Lung microvascular endothelial cell (primary cell): ENCODE measurements at regions not wholly inside any gene's neighbourhood (a gene's known extent, or its start where the extent isn't known, plus 50 kb on each side); places are given as distances from the start of the nearest gene placed in this dataset.

ENCODE experiments used
- DNase-seq, 2 donors: peaks; one replicate each; pipeline versions ENCODE4 v3.0.0 to v3.0.0-alpha.2; 2010; ENCODE audit warnings: low read depth in 2 of 2

DNA sequence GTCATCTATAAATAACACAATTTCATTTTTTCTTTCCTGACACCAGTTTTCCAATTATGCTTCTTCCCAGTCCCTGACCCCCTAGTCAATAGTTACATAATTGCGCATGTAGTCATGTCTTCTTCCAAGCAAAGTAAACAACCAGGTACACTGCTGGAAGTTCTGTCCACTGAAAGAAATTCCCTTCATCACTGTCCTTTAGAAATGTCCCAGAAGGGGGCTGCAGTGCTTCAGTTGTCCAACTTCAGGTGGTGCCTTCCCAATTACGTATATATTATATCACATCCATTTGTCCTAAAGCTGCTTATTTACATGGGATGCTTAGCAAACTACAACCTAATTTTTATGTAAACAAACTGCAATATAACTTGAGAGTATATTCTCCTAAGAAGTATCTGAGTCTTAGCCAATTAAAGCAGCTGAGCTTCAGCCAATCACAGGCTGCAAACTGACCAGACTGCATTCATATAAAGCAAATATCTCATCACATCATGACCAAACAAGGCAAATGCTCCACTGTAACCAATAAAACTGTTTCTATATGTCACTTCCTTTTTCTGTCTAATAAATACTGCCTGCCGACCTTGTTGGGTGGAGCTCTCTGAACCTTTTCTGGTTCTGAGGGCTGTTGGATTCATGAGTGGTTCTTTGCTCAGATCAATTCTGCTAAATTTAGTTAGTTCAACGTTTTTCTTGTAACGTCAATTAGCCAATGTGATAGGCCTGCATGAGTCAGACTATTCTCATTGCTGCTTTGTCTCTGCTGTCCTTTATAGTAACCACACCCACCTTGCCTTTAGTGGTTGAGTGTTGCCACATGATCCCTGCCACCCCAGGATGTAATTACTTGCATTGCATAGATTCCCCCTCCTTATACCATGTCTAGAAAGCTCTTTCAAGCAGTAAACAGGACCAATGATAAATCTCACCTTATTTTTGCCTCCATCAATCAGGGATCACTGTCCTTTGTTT lies 239.3 kb downstream of the ALG10B start:
- no peak for DNase-seq

DNA sequence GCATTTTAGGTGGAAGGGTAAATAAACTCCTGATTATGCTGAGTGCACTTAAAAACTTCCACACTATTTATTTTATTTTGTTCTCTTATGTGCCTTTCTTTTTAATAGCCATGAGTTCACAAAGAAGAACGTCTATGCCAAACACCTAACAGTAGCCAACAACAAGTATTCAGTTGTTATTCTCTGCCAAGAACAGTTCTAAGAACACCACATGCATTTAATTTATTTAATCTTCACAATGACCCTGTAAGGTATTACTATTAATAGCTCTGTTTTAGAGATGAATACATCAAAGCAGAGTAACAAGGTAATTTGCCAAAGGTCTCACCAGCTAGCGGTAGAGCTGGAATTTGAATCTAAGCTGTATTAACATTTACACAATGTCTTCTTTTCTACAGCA lies 240.1 kb downstream of the ALG10B start:
- DNase-seq, result no peak

- DNase-seq, result no peak
Measured at GRCh38 chr12:38585086-38585485, 268.5 kb downstream of the ALG10B start.

GRCh38 chr12:38586789-38587188 lies 270.2 kb downstream of the ALG10B start:
- DNase-seq, result no peak

DNA sequence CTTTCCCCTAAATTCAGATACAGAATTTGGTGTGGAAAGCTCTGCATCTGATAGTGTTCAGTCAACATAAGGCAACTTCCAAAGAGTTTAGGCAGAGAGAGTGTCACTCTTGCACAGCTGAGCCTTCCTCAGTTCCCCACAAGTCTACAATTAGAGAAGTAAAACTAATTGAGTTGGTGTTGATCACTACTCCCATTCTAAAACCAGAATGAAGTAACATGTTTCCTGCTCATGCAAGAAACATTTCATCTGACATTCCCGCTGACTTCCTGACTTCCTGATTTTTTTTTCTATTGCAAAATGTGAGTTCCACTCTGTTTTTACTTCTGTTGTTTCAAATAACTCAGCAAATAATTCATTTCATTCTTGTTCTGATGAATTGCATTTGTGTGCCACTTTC lies 271.0 kb downstream of the ALG10B start:
- DNase-seq, result peak; percentile 1 to 2

GRCh38 chr12:38588624-38589305 lies 272.2 kb downstream of the ALG10B start:
- DNase-seq, result no peak

DNA sequence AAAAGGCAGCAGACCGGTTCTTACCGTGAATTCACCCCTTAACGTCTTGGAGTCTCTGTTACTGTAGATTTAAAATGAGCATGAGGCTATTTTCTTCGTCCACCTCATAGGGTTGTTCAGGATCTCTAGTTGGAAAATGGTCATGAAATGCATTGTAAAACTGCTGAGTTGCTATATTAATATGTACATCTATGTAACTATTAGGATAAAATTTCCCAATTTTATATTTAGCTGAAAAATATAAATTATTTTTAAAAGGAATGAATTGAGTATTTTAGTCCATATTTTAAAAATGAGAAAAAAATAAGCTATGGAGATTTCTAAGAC lies 272.7 kb downstream of the ALG10B start:
- DNase-seq, result no peak

GRCh38 chr12:38601949-38602348 lies 285.4 kb downstream of the ALG10B start:
- DNase-seq, result no peak
